Chondrocyte (in vitro differentiated cells): ENCODE measurements at regions not wholly inside any gene's neighbourhood (a gene's known extent, or its start where the extent isn't known, plus 50 kb on each side); places are given as distances from the start of the nearest gene placed in this dataset.

ENCODE experiments used
- DNase-seq: peaks from one replicate; pipeline ENCODE4 v3.0.0; 2021; ENCODE audit warnings: mixed read lengths, low spot score
- H3K27ac Mint-ChIP-seq: one replicate; pipeline ENCODE4 v1.8.0; 2021; ENCODE audit warnings: mild to moderate bottlenecking, moderate library complexity, mixed read lengths; ENCODE audit not compliant: unreplicated experiment
- H3K27me3 Mint-ChIP-seq: 2 replicates; pipeline ENCODE4 v1.8.0; 2021; ENCODE audit warnings: low read depth, mixed read lengths
- H3K36me3 Mint-ChIP-seq: 2 replicates; pipeline ENCODE4 v1.8.0; 2021; ENCODE audit warnings: low read depth, mixed read lengths
- H3K4me1 Mint-ChIP-seq: 2 replicates; pipeline ENCODE4 v1.8.0; 2021; ENCODE audit warnings: low read depth, mild to moderate bottlenecking, mixed read lengths
- H3K4me3 Mint-ChIP-seq: one replicate; pipeline ENCODE4 v1.8.0; 2021; ENCODE audit warnings: mild to moderate bottlenecking, moderate library complexity, mixed read lengths; ENCODE audit not compliant: unreplicated experiment
- H3K9me3 Mint-ChIP-seq: 2 replicates; pipeline ENCODE4 v1.8.0; 2021; ENCODE audit warnings: low read depth, mixed read lengths
- CTCF ChIP-seq: fragments of 200-600 bp; sonication (generic); IDR thresholded peaks from 2 replicates; pipeline ENCODE4 v1.5.0; 2021; ENCODE audit warnings: antibody characterized with exemption, mild to moderate bottlenecking, moderate library complexity

GRCh38 chr3:118116991-118117390, 917.7 kb downstream of the IGSF11 start:
- no peaks in the 10 kb centered on the region for H3K27me3 Mint-ChIP-seq
- DNase-seq = no peak
- no peak overlapping the region for H3K4me3 Mint-ChIP-seq
- no peak overlapping the region for H3K27ac Mint-ChIP-seq
- H3K36me3 Mint-ChIP-seq = no peaks in the 10 kb centered on the region
- H3K9me3 Mint-ChIP-seq = no peaks in the 10 kb centered on the region
- H3K4me1 Mint-ChIP-seq = no peaks in the 10 kb centered on the region
- TF ChIP-seq CTCF = no peak

GRCh38 chr3:118126751-118127150, 907.9 kb downstream of the IGSF11 start:
- no peak overlapping the region for H3K27ac Mint-ChIP-seq
- no peaks in the 10 kb centered on the region for H3K9me3 Mint-ChIP-seq
- no peaks in the 10 kb centered on the region for H3K4me1 Mint-ChIP-seq
- DNase-seq = no peak
- H3K36me3 Mint-ChIP-seq = no peaks in the 10 kb centered on the region
- no peak overlapping the region for H3K4me3 Mint-ChIP-seq
- no peak for TF ChIP-seq CTCF
- H3K27me3 Mint-ChIP-seq = peaks cover 2% of the 10 kb centered on the region

- Mint-ChIP-seq H3K4me3 (no peak overlapping the region), H3K27ac (no peak overlapping the region), H3K36me3 (no peaks in the 10 kb centered on the region), H3K27me3 (peaks cover 2% of the 10 kb centered on the region), H3K9me3 (no peaks in the 10 kb centered on the region), H3K4me1 (no peaks in the 10 kb centered on the region)
- DNase-seq = no peak
- TF ChIP-seq CTCF = no peak
These were observed 906.7 kb downstream of the IGSF11 start for GRCh38 chr3:118127992-118128391.

- Mint-ChIP-seq H3K4me1 (no peaks in the 10 kb centered on the region), H3K27me3 (peaks cover 2% of the 10 kb centered on the region), H3K36me3 (no peaks in the 10 kb centered on the region), H3K4me3 (no peak overlapping the region), H3K27ac (no peak overlapping the region), H3K9me3 (no peaks in the 10 kb centered on the region)
- TF ChIP-seq CTCF = no peak
- no peak for DNase-seq
These were observed 905.8 kb downstream of the IGSF11 start for GRCh38 chr3:118128886-118129285.

GRCh38 chr3:118137778-118138177, 896.9 kb downstream of the IGSF11 start:
- H3K4me3 Mint-ChIP-seq = no peak overlapping the region
- peaks cover 29% of the 10 kb centered on the region for H3K9me3 Mint-ChIP-seq
- H3K4me1 Mint-ChIP-seq = no peaks in the 10 kb centered on the region
- H3K27me3 Mint-ChIP-seq = peaks cover 3% of the 10 kb centered on the region
- no peak overlapping the region for H3K27ac Mint-ChIP-seq
- no peak for DNase-seq
- H3K36me3 Mint-ChIP-seq = peaks cover 3% of the 10 kb centered on the region
- TF ChIP-seq CTCF = no peak
